ENCODE measurements at regions not wholly inside any gene's neighbourhood (a gene's known extent, or its start where the extent isn't known, plus 50 kb on each side); places are given as distances from the start of the nearest gene placed in this dataset.

- intact Hi-C loops (cut with micrococcal nuclease; ENCODE audit: unreplicated experiment) = no loop called here
- DNase-seq (ENCODE audit: low spot score) = no peak
- Histone ChIP-seq H3K4me1 (ENCODE audit: insufficient read depth, low read length, poor library complexity, severe bottlenecking) (no peaks in the 10 kb centered on the region), H4K20me1 (ENCODE audit: insufficient read depth, low read length) (no peaks in the 10 kb centered on the region), H3K36me3 (ENCODE audit: insufficient read depth, low read length) (no peaks in the 10 kb centered on the region), H3K4me3 (ENCODE audit: low read depth, low read length, poor library complexity, severe bottlenecking) (no peak overlapping the region), H3K27ac (ENCODE audit: low read depth, low read length, poor library complexity, severe bottlenecking) (no peak overlapping the region), H3K79me2 (ENCODE audit: insufficient read depth, low read depth, low read length) (no peaks in the 10 kb centered on the region), H3K4me2 (ENCODE audit: low read length) (no peak overlapping the region), H2AFZ (ENCODE audit: low read length) (no peak overlapping the region), H3K9me3 (ENCODE audit: low read length) (no peaks in the 10 kb centered on the region), H3K9me2 (ENCODE audit: insufficient read depth, low read length) (no peaks in the 10 kb centered on the region)
- POLR2A ChIA-PET = interaction anchor here (0.7 kb wide), 2 partner anchors 10 to 347 kb away, joined by 3 read pairs; no protein-coding TSS in a partner anchor
- no TSS peak for BruUV-seq (replicated peaks)
- CTCF ChIA-PET (ENCODE audit: unreplicated experiment) = no interaction called here
- TF ChIP-seq CTCF (conservative IDR thresholded peaks at IDR 0.05; ENCODE audit: low read length) (no peak), EZH2phosphoT487 (IDR thresholded peaks at IDR 0.05; ENCODE audit: borderline replicate concordance, low read depth, low read length) (no peak)
Measured at GRCh38 chr5:86749841-86750240, 132.1 kb downstream of the COX7C start.

GRCh38 chr5:86756839-86757238 is 139.1 kb downstream of the COX7C start:
- Histone ChIP-seq H3K27ac (ENCODE audit: low read depth, low read length, poor library complexity, severe bottlenecking) (no peak overlapping the region), H3K79me2 (ENCODE audit: insufficient read depth, low read depth, low read length) (no peaks in the 10 kb centered on the region), H3K4me3 (ENCODE audit: low read depth, low read length, poor library complexity, severe bottlenecking) (no peak overlapping the region), H3K4me2 (ENCODE audit: low read length) (no peak overlapping the region), H3K4me1 (ENCODE audit: insufficient read depth, low read length, poor library complexity, severe bottlenecking) (no peaks in the 10 kb centered on the region), H4K20me1 (ENCODE audit: insufficient read depth, low read length) (no peaks in the 10 kb centered on the region), H3K36me3 (ENCODE audit: insufficient read depth, low read length) (no peaks in the 10 kb centered on the region), H3K9me3 (ENCODE audit: low read length) (no peaks in the 10 kb centered on the region), H3K9me2 (ENCODE audit: insufficient read depth, low read length) (no peaks in the 10 kb centered on the region), H2AFZ (ENCODE audit: low read length) (no peak overlapping the region)
- ChIA-PET CTCF (ENCODE audit: unreplicated experiment) (no interaction called here), POLR2A (interaction anchor here (1.3 kb wide), 1 partner anchor 10 kb away, joined by 3 read pairs; no protein-coding TSS in a partner anchor)
- TF ChIP-seq EZH2phosphoT487 (IDR thresholded peaks at IDR 0.05; ENCODE audit: borderline replicate concordance, low read depth, low read length) (no peak), CTCF (conservative IDR thresholded peaks at IDR 0.05; ENCODE audit: low read length) (peak; percentile 57)
- intact Hi-C loops (cut with micrococcal nuclease; ENCODE audit: unreplicated experiment) = no loop called here
- no TSS peak for BruUV-seq (replicated peaks)
- no peak for DNase-seq (ENCODE audit: low spot score)

- no peak for DNase-seq (ENCODE audit: low spot score)
- CTCF ChIA-PET (ENCODE audit: unreplicated experiment) = no interaction called here
Measured at GRCh38 chr5:86757824-86758223, 140.1 kb downstream of the COX7C start.

More at GRCh38 chr5:86757824-86758223, 140.1 kb downstream of the COX7C start:
- no peaks in the 10 kb centered on the region for H3K36me3 ChIP-seq (ENCODE audit: insufficient read depth, low read length)
- no TSS peak for BruUV-seq (replicated peaks)
- POLR2A ChIA-PET = interaction anchor here (1.3 kb wide), 1 partner anchor 9 kb away, joined by 3 read pairs; no protein-coding TSS in a partner anchor
- intact Hi-C loops (cut with micrococcal nuclease; ENCODE audit: unreplicated experiment) = no loop called here
- H3K9me3 ChIP-seq (ENCODE audit: low read length) = no peaks in the 10 kb centered on the region
- H3K4me1 ChIP-seq (ENCODE audit: insufficient read depth, low read length, poor library complexity, severe bottlenecking) = no peaks in the 10 kb centered on the region
- H3K27ac ChIP-seq (ENCODE audit: low read depth, low read length, poor library complexity, severe bottlenecking) = no peak overlapping the region
- no peak overlapping the region for H2AFZ ChIP-seq (ENCODE audit: low read length)
- H3K4me3 ChIP-seq (ENCODE audit: low read depth, low read length, poor library complexity, severe bottlenecking) = no peak overlapping the region
- H4K20me1 ChIP-seq (ENCODE audit: insufficient read depth, low read length) = no peaks in the 10 kb centered on the region
- no peaks in the 10 kb centered on the region for H3K79me2 ChIP-seq (ENCODE audit: insufficient read depth, low read depth, low read length)
- no peak overlapping the region for H3K4me2 ChIP-seq (ENCODE audit: low read length)
- TF ChIP-seq EZH2phosphoT487 (IDR thresholded peaks at IDR 0.05; ENCODE audit: borderline replicate concordance, low read depth, low read length) (no peak), CTCF (conservative IDR thresholded peaks at IDR 0.05; ENCODE audit: low read length) (no peak)
- H3K9me2 ChIP-seq (ENCODE audit: insufficient read depth, low read length) = no peaks in the 10 kb centered on the region

Data from OCI-LY7 (cell line).